ENCODE measurements at regions not wholly inside any gene's neighbourhood (a gene's known extent, or its start where the extent isn't known, plus 50 kb on each side); places are given as distances from the start of the nearest gene placed in this dataset.

DNA sequence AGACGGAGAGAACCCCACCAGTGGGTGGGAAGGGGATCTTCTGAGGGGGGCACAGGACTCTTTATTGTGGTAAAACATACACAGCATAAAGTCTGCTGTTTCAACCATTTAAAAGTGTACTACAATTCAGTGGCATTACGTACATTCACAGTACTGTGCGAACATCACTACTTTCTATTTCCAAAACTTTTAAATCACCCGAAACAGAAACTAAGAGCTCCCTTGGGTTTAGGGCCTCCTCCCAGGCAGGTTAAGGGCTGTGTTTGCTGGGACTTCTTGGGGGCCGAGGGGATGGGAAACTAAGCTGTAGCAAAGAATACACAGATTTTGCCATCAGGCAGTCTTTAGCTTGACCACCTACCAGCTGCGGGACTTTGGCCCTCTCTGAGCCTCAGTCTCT, 242.0 kb downstream of the HAUS1 start:
- no peak for DNase-seq (ENCODE audit: low read depth in 3 of 3)

DNA sequence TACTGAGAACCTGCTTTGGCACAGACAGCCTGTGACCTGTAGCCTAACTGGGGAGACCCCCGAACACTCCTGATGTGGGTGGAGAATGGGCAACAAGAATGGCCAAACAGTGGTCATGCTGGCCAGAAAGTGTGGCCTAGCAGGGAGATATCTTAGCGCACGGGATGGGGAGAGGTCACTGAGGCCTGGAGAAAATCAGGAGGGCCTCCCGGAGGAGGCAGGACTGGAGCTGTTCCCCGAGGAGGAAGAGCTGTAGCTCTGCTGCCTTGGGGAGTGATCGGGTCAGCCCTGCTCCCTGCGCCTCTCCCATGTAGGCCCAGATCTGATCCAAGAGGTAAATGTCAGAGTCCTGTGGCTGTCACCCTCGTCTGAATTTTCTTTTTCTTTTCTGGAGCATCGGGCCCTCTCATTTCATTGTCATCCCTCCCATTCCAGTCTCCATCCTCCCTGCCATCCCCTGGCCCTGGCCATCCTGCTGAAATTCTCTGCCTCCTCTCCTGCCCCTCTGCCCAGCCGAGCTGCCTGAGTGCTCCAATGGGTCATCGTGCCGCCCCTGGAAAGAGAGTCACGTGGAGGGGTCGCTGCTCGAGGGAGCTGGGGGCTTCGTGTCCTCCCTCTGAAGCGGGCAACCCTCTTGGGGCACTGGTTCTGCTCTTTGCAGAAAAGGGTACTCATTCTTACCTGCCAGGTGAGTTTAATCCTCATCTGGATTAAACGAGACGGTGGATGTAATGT, 242.9 kb downstream of the HAUS1 start:
- DNase-seq (ENCODE audit: low read depth in 3 of 3): no peak

DNA sequence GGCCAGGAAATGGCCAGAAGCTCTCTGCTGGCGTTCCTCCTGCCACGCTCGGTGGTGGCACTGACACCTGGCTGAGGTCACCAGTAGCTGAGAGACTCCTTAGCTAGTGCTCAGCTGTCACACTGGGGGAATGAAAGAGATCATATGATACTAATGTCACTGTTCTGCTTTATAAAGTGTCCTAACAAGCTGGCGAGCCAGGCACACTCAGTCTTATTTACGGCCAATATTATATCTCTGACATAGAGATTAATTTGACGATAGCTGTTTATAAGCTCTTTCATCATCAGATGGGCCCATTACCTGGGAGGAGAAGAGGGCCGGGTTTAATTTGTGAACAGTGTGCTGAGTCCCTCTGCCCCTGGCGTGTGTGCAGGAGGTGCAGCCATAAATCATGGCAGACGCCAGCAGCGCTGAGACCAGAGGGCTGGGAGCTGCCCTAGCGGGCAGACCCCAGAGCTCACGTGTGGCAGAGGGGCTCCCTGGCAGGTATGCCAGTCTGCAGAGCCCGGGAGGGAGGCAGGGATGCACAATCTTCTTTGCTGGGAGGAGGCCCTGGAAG, 246.5 kb downstream of the HAUS1 start:
- no peak for DNase-seq (ENCODE audit: low read depth in 3 of 3)

DNA sequence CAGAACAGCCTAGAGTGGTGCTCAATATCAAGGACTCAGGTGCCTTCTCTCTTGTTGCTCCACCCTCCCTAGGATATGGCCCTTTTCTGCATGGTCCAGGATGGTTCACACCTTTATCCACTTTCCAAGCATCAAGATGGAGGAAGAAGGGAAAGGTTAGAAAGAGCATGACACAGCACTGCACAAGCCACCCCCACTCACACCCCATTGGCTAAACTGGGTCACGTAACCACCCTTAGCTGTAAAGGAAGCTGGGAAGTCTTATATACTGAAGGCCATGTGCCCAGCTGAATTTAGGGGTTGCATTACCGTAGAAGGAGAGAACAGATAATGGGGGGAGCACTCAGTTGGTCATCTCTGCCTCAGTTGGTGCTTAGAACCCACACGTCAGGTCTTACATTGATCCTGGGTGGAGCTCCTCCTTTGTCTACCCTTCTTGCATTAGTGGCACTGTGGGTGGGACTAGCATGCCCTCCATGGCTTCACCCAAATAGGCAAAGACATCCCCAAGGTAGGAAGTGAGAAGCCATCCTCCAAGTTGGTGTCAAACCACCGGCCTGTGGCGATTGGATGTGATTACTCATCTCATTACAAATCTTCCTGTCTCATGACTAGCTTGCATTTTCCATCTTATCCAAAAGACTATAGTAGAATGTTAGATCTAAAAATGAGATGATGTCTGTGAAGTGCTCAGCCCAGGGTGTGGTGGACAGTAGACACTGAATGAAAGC, 248.5 kb downstream of the HAUS1 start:
- no peak for DNase-seq (ENCODE audit: low read depth in 3 of 3)

DNA sequence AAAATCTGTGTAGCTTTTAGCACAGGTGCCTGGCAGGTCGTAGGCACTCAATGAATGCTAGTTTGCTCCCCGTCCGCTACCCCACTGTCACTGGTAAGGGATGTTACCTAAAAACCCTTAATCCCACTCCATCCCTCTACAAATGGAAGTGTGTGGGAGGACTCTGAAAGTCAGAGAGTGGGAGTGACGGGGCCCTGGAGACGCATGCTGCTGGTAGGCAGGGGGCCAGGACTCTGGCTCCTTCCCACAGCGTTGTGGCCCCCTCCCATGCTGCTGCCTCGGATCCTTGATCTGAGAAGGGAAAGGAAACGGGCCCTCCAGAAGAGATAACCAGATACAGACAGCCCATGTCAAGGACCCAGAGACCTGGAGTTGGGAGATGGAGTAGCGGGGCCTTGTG, 249.3 kb downstream of the HAUS1 start:
- no peak for DNase-seq (ENCODE audit: low read depth in 3 of 3)

DNA sequence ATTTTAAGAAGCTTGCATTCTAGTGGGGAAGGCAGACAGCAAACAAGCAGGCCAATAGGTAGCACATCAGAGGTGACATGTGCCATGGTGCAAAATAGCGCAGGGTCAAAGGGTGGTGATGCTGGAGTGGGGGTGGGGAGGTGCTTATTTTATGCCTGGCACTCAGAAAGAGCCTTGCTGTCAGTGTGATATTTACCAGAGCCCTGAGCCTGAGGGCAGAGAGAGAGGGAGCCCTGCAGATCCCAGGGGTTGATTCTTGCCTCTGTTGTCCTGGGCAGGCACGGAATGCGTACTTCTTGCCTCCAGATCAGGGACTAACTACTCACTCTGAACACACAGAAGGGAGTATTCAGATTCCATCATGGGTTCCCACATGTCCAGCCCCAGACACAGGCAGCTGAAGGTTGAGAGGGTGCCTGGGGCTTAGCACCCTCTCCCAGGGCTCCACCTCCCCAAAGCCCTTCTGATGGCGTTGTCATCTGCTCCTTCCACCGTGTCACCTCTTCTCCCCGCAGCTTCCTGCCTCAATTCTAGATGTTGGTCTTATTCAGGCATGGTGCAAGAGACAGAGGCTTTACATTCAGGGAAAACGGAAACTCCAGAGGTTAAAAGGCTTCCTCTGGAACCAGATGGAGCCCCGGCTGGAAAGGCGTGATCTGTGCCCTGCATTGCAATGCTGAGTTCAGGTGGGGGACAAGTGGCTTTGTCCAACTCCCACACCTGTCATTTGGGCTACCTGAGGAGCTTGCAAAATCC, 252.3 kb downstream of the HAUS1 start:
- no peak for DNase-seq (ENCODE audit: low read depth in 3 of 3)

DNA sequence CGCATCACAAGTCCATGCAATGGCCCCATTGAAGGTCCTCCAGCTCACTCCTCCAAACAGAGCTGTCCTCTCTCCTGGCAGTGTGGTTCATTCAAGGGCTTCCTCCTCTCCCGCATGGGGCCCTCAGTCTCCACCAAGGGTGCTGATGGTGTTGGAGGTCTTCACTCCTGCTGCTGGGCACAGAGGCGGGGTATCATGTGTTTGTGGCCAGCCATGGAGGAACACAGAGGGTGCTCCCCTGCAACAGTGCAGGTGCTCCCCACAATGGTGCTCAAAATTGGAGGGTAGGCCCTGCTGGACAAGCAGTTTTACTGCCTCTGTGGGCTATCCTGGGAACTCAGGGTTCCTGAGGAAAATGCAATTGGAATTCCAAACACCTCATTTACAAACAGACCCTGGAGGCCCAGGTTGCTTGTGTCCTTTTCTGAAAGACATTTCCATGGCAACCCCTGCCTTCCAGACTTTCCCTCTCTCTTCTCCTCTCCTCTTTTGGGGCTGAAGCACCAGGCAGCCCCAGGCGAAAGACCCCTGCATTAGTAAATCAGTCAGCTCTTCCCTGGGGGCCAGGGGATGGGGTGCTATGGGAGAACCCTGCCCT, 256.0 kb downstream of the HAUS1 start:
- DNase-seq (ENCODE audit: low read depth in 3 of 3): no peak

DNA sequence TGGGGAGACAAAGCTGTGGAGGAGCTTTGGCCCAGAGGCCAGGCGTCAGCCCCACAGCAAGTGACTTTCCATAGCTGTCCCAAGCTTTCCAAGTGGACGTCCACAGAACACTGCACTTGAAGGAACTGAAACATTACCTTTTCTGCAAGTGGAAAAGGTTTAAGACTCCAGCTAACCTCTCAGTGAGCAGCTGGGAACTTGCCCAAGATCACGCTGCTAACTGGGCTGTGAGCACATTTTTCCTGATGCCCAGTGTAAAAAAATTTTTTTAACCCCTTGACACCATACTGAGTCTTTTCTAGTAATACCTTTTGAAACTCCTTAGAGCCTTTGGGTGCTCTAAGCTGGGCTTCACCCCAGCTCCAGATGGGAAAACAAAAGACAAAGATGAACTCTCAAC, 256.7 kb downstream of the HAUS1 start:
- no peak for DNase-seq (ENCODE audit: low read depth in 3 of 3)

DNA sequence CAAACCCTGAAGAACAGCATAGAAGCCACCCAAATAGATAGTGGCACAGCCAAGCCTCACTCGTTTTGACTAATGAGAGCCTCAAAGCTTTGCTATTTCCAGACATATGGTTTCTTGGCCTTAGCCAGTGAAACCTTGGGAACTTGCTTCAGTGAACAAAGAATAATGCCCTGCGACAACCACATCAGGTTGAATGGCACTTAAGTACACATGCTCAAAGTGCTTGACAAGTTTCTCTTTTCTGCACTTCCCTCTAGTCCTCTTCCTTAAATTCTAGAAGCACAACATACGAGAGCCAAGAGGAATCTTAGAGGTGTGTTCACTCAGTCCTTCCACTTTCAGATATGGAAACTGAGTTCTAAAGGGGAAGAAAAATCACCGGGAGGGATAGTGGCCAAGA, 258.3 kb downstream of the HAUS1 start:
- DNase-seq (ENCODE audit: low read depth in 3 of 3): no peak

DNA sequence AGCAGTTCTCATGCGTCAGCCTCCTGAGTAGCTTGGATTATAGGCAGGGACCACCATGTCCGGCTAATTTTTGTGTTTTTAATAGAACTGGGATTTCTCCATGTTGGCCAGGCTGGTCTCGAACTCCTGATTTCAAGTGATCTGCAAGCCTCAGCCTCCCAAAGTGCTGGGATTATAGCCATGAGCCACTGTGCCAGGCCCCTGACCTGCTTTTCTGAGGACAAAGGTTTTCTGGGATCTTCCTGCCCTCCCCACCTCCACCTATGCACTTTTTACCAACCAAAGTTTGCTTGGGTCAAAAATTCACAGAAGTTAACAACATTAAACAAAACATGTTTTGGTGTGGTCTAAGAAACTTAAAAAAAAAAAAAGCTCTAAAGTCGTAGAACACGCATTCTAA, 259.9 kb downstream of the HAUS1 start:
- DNase-seq (ENCODE audit: low read depth in 3 of 3): no peak

DNA sequence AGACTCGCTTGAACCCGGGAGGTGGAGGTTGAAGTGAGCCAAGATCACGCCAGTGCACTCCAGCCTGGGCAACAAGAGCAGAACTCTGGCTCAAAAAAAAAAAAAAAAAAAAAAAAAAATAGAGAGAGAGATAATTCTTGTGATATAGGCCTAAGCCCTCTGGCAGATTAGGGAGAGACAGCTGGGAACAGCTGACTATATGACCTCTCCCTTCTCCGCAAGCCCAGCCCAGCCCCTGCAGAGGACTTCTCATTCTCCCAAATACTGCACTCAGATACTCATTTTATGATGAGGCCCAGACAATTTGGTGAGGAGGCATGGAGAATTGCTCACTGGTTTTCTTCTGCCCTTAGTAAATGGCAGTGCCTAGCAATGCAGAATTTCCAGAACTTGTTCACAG, 262.0 kb downstream of the HAUS1 start:
- DNase-seq (ENCODE audit: low read depth in 3 of 3): no peak

DNA sequence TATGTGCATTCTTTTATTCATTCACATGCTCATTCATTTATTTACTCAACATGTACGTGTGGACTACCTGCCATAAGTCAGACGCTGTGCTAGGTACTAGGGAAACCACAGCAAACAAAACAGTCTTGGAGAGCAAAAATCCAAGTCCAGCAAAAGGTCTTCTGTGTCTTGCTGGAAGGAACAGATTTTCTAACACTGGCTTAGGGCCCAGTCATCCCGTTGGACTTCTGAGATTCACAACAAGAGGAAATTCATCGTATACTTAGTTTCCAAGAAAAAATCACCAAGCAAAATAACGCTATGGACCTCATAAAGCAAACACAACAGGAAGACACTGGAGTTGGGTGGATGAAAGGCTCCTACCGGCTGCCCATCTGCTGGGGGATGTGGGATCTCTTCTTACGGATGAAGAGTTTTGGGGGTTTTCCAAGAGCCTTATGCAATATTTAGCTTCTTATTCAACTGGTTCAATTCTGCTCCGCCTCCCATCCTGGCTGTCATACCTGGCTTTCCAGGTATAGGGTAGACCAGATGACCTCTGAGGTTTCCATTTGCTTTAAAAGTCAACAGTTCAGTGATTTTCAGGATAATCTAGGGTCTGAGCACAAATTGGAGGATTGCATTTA, 262.7 kb downstream of the HAUS1 start:
- DNase-seq (ENCODE audit: low read depth in 3 of 3): no peak

DNA sequence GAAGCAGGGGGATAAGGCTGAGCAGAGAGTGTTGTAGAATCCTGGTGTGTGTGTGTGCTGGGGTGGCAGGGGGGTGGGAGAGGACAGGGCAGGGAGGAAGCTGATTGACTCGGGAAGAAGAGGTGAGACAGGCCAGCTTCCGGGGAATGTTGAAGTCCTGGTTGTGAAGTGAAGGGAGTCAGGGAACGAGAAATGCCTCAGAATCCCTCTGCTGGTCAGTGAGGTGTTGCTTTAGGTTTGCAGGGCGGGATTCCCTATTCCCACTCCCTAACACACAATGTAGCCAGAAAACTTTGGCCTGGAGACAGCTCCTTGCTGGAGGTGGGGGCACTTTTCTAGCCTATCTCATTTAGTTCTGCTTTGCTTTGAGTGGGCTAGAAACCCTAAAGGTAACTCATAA, 265.1 kb downstream of the HAUS1 start:
- no peak for DNase-seq (ENCODE audit: low read depth in 3 of 3)

DNA sequence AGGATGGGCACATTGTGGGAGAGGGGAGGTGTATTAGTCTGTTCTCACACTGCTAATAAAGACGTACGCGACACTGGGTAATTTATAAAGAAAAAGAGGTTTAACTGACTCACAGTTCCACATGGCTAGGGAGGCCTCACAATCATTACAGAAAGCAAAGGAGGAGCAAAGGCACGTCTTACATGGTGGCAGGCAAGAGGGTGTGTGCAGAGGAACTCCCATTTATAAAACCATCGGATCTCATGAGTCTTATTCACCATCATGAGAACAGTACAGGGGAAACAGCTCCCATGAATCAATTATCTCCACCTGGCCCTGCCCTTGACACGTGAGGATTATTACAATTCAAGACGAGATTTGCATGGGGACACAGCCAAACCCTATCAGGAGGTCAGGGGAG, 266.7 kb downstream of the HAUS1 start:
- no peak for DNase-seq (ENCODE audit: low read depth in 3 of 3)

DNA sequence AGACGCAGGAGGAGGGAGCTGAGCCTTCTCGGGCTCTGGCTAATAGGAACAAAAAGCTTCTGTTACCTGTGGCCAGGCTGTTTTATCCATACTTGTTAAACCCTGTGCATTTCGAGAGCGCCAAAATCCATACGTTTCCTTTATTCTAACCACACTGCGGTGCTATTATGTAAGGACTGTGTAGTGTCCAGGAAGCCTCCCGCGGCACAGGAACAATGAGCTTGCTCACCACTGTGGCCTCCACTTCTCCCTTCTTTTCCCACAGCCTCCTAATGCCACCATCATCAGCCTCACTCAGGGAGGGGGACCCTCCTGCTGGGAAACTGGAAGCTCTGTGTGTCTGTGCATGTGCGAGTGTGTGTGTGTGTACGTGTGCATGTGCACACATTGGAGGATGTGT, 268.5 kb downstream of the HAUS1 start:
- DNase-seq (ENCODE audit: low read depth in 3 of 3): no peak

DNA sequence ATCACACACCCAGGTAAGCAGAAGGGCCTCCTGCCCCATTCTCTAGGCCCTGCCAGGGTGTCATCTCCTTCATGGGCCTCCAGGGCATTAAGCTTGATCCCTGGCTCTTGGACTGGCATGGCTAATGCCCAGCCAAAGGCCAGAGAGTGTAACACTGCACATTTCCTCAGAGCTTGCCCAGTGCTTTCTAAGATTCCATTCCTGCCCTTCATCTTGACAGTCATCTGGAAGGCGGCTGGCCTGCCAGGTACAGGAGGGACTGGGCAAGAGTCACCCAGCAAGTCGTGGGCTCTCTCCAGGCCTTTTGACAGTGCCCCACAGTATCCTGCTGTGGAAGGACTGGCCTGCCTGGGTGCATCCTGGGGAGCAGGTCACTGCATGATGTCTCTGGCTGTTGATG, 268.9 kb downstream of the HAUS1 start:
- DNase-seq (ENCODE audit: low read depth in 3 of 3): no peak

DNA sequence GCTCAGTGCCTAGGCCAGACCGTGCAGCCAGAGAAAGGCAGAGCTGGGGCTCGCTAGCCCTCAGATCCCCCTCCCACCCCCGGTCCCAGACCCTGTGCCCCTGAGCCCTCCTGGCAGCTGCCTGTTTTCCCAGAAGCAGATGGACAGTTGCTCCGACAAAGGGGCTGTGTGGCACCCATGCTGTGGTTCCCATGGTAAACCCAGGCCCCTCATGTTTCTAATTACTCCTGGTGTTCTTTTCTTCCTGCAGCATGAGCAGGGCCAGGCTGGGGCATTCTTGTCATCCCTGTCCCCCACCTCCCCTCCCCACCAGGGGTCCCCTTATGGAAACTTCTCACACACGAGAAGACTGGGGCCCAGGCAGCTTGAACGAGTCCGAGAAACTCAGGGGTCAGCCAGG, 269.6 kb downstream of the HAUS1 start:
- no peak for DNase-seq (ENCODE audit: low read depth in 3 of 3)

DNA sequence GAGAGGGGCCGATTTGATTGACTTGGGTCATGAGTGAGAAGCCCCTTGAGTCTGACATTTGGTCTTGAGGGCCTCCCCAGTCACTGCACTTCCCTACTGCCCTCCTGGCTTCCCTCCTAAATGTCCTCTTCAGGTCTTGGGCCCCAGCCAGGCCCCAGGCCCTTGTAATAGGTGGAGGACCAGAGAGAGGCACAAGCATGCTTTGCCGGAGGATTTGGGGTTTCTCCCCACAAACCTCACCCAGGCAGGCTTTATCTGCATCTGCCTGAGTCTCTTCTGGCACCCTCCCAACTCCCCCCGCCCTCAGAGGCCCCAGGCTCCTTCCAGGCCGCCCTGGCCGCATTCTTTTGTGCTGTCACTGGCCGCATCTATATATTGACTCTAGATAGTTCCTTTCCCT, 270.7 kb downstream of the HAUS1 start:
- DNase-seq (ENCODE audit: low read depth in 3 of 3): no peak

DNA sequence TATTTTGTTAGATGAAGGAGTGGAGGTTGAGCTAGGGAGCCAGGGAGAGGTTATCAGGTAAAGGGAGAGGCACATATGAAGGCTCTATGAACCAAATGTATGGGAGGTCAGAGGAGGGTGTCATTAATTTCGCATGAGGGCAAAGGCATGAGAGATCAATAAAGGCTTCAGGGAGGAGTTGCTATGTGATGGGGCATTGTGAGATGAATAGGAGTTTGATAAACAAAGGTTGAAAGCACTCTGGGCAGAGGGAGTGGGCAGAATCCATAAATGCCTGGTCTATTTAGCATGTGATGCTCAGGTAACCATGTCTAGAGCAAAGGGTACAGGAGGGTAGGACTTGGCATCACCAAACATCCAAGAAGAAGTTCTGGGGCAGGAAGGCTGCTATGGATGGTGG, 273.4 kb downstream of the HAUS1 start:
- no peak for DNase-seq (ENCODE audit: low read depth in 3 of 3)

DNA sequence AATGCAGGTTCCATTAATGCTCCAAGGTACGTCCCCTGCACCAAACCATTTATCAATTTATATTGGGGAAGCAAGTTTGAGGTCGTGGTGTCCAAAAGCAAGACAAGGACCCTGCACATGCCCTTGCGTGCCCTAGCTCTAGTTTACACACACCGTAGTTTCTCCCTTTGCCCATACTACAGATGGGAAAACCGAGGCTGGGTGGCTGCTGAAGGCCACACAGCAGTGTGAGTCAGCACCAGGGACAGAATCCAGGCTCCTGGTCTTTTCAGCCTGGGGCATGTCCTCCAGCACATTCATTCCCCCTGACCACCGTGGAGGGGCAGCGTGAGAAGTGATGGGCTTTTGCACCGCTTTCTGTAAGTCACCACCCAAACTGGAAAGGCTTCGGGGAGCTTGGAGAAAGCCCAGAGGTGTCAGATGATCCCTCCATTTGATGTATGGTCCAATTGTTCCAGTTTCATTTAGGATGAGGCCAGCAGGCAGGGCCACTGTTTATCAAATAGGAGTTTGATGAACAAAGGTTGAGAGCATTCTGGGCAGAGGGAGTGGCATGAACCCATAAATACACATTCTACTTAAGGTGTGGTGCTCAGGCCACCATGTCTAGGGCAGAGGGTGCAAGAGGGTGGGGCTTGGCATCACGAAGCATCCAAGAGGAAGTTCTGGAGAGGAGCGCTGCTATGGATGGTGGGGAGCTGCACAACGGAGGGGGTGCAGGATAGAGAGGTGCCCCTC, 274.1 kb downstream of the HAUS1 start:
- no peak for DNase-seq (ENCODE audit: low read depth in 3 of 3)

DNA sequence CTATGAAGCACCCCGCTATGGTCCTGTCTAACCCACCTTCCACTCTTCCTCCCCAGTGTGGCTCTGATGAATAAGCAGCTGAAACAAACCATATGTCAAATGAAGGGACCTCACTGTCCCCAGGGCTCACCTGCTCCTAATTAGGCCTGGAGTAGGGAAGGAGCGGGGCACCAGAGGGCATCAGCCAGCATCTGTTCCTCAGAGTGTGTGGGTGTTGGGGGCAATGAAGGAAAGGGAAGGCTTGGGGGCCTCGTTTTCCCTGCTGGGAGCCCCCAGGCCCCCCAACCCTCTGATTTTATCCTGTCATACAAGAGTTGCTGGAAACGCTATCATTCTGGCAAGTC, 274.7 kb downstream of the HAUS1 start:
- no peak for DNase-seq (ENCODE audit: low read depth in 3 of 3)
